HG03442 (cell line): ENCODE measurements at regions not wholly inside any gene's neighbourhood (a gene's known extent, or its start where the extent isn't known, plus 50 kb on each side); places are given as distances from the start of the nearest gene placed in this dataset.

Experiments
- ATAC-seq: cut with Tn5 transposase; IDR thresholded peaks from one replicate; pipeline ENCODE4 v1.9.1; 2021; ENCODE audit warnings: mild to moderate bottlenecking, moderate library complexity; ENCODE audit not compliant: unreplicated experiment

GRCh38 chrX:9147726-9148125 lies 113.8 kb upstream of the FAM9B start:
- ATAC-seq = no peak

DNA sequence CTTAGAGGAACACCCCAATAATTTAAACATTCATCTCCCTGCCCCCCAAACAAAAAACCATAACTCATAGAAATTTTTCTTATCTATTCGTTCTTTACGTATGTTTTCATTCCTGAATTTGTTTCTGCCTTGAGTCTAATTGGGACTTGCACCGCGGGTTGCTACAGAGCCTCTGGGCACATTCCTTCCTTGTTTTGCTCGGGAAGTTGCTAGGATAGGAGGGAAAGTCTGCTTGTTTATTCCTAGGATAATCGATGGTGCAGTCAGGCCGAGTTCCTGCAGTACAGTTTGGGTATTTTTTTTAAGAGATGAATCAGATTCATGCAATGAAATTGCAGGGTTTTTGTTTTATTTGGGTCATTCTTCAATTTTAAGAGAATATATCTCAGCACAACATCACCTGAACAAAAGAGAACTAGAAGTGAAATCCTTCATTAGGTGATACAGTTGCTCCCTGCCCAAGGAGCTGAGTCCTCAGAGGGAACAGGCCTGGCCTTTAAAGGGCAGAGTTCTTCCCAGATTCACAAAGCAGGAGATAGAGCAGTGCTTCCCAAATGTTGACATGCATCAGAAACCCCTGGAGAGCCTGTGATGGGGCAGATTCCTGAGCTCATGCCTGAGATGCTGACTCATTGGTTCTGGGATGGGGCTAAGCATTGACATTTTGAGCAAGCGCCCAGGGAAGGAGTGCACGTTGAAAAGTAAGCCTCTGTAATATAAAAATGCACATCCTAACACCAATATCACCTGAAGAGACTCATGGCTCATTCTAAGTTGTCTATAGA lies 114.9 kb upstream of the FAM9B start:
- no peak for ATAC-seq

- no peak for ATAC-seq
Observed at GRCh38 chrX:9149501-9150245, 115.7 kb upstream of the FAM9B start.

DNA sequence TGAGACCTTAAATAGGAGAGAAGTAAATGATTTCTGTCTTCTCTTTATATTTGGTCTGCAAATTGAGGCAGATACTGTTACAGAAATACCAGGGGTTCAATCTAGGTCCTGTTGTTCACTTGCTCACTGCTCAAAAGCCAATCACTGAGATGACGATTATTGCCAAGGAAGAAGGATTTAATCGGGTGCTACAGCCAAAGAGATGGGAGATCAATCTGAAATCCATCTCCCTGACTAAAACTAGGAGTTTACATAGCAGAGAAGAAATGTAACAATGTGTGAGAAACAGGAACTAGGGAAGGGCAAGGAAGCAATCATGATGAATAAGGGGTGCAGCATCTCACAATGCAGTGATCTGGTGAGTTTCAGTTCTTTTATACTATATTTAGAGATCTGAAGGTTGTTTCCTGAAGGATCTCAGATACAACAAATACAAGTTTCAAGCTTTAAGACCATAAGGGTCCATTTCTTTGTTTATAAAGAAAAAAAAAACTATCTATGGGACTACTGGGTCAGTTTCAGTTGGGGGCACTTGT lies 117.9 kb upstream of the FAM9B start:
- ATAC-seq = no peak

DNA sequence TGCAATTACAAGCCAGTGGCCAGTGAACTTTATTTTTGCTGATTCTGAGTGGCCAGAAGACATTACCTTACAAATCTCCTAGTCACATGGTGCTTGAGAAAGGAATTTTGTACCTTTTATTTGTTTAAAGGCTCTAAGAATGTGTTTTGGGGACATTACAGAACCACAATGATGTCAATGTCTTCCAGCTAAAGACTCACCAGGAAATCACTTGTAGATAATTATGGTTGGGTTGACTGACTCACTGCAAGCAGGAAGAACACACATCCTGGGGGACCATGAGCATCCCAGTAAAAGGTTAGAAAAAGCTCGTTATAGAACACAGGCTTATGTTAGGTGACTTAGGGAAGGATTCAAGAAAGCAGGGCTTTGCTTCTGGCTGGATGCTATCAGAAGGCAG lies 119.4 kb upstream of the FAM9B start:
- ATAC-seq = no peak

GRCh38 chrX:9158611-9159010 lies 124.7 kb upstream of the FAM9B start:
- ATAC-seq = no peak

DNA sequence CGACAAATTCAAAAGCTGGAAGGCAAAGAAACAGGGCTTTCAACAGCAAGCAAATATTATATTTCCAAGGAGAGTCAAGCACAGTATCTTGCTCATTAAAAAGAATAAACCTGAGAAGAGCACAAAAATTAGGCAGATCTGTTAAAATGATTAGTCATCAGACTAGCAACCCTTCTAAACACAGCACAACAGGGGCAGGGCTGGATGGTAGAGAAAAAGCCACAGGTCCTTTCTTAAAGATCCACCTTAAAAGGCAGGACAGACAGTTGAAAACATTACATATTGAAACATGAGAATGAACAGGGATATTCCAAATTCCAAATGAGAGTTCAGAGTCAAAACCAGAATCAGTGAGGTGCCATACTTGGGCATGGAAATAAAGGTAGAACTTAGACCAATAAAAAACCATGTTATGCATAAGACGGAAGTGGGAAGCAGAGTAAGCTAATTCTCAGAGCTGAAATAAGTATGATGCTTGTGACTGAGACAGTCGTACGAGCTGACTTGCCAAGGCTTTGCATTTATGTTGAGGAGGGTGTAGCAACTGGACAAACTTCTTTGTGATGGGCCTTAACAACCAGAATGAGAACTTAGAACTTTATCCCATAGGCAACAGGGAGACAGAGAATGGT lies 126.9 kb upstream of the FAM9B start:
- no peak for ATAC-seq

GRCh38 chrX:9162698-9163097 lies 128.8 kb upstream of the FAM9B start:
- ATAC-seq = no peak

GRCh38 chrX:9163214-9163709 lies 129.3 kb upstream of the FAM9B start:
- ATAC-seq = no peak

- ATAC-seq = no peak
Observed at GRCh38 chrX:9164086-9164485, 130.2 kb upstream of the FAM9B start.

DNA sequence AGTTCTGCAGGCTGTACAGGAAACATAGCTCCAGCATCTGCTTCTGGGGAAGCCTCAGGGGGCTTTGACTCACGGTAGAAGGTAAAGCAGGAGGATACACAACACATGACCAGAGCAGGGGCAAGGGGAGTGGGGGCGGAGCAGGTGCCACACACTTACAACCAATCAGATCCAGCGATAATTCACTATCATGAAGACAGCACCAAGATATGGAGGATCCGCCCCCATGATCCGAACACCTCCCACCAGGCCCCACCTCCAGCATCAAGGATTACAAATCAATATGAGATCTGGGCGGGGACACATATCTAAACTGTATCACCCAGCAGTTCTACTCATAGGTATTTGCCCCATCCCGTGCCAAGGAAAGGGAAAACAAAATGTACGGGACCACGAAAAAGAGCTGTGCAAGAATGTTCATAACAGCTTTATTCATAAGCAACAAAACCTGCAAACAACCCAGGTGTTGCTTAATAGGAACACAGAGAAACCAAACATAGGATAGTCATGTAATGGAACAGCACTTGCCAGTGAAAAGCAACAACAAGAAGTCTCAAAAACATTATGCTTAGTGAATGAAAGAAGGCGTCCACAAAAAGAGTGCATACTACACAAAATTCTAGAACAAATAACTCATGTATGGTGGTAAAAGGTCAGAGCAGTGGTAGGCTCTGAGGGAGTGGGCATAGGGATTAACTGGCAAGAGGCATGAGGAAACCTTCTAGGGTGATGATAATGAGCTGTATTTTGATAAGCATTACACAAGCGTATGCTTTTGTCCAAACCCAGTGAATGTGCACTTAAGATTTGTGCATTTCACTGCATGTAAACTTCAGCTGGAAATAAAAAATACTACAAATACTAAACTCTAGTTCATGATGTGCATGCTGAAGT lies 130.9 kb upstream of the FAM9B start:
- ATAC-seq = no peak

DNA sequence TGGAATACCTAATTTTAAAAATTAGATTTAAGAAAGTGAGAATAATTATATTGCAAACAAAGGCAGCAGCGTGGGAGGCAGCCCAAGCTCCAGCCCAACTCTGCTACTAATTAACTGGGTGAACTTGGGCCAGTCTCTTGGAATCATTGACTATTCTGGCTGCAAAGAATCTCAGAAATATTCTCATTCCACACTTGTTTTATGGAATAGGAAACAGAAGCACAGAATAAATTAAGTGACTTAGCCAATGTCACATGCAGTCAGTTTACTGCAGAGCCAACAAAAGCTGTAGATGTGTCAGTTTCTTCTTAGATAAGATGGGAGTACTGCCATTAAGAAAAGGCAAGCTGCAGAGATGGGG lies 132.6 kb upstream of the FAM9B start:
- ATAC-seq = no peak

- no peak for ATAC-seq
Observed at GRCh38 chrX:9171841-9172463, 138.0 kb upstream of the FAM9B start.

DNA sequence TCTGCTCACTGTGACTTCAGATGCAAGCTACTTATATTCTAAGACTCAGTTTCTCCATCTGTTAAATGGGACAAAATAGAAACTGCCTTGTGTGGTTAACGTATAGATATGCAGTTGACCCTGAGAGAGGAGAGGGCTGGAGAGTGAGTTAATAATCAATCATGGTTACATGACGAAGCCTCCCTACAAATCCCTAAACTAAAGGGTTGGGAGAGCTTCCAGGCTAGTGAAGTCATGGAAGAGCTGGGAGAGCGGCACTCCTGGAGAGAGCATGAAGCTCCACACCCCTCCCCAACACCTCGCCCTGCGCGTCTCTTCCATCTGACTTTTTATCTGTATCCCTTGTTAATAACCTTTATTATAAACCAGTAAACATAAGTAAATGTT lies 138.5 kb upstream of the FAM9B start:
- no peak for ATAC-seq

GRCh38 chrX:9180623-9181022 lies 146.7 kb upstream of the FAM9B start:
- ATAC-seq = no peak

- ATAC-seq = no peak
Observed at GRCh38 chrX:9182041-9182440, 148.1 kb upstream of the FAM9B start.

DNA sequence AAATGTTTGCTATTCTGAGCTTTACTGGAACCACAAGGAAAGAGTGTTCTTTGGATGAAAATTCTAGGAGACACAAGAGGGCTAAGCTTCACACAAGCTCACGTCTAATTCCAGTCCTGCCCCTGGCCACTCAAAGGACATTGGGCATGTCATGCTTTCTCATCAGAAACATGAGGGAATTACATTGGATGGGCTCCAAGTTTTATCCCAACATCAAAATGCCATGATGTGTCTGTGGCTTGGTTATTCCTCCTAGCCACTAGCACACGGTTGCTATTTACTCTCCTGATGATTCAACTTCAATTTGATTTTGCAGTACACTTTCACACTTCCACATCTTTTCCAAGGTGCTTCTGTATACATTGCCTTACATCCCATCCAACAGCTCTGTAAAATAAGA lies 149.6 kb upstream of the FAM9B start:
- ATAC-seq = no peak

GRCh38 chrX:9184211-9184610 lies 150.3 kb upstream of the FAM9B start:
- ATAC-seq = no peak

DNA sequence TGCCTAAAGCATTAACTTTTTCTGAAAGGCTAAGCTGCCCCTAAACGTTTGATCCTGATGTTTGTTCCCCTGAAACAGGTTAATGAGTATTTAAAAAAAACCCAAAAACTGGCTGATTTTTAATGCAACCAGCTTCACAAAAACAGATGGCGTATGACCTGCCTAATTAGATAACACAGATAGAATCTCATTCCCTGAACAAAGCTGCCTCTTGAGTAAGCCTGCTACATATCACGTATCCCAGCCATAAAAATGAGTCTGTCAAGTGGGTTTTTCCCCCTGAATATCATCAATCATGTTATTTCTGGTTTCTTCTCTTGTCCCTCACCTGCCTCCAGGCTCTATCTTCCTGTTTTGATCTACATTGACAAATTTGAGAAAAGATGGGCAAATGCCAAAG lies 154.2 kb upstream of the FAM9B start:
- no peak for ATAC-seq

- ATAC-seq = no peak
Observed at GRCh38 chrX:9189286-9189685, 155.4 kb upstream of the FAM9B start.
